ENCODE measurements at regions not wholly inside any gene's neighbourhood (a gene's known extent, or its start where the extent isn't known, plus 50 kb on each side); places are given as distances from the start of the nearest gene placed in this dataset.

DNA sequence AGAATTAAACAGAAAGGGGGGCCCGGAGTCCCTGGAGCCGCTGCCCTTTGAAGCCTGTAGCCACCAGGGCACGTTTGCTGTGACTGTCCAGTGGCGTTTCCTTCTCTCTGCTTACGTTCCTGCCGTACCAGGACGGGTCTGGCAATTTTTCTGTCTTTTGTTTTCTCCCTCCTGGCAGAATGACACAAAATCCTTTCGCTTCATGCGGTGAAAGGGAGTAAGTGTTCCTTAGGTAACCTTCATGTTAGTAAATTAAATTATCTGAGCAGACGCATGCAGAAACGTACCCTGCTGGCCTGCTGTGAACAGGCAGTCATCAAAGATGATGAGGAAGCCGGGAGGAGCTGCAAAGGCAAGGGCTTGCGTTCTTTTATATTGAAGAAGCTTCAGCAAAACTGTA, 299.3 kb upstream of the ARGLU1 start:
- TF ChIP-seq CTCF (IDR thresholded peaks at IDR 0.05; ENCODE audit: low read depth, low read length), result peak; percentile 29; the same call in 1 of the 2 replicates
- Histone ChIP-seq H3K4me3 (ENCODE audit: low read depth, low read length) (no peak overlapping the region), H3K9me3 (ENCODE audit: control insufficient read depth, insufficient read depth, low read length) (no peaks in the 10 kb centered on the region), H3K27me3 (ENCODE audit: control insufficient read depth, insufficient read depth, low read length) (no peaks in the 10 kb centered on the region), H3K27ac (ENCODE audit: low read depth, low read length) (no peak overlapping the region)
- ChIA-PET POLR2A (no interaction called here), CTCF (interaction anchor here (0.6 to 0.9 kb wide), 2 partner anchors 29 to 160 kb away, joined by 3 to 5 read pairs; no protein-coding TSS in a partner anchor)
- DNase-seq (ENCODE audit: low read depth, low spot score), result no peak

GRCh38 chr13:106865716-106866440, 297.9 kb upstream of the ARGLU1 start:
- Histone ChIP-seq H3K9me3 (ENCODE audit: control insufficient read depth, insufficient read depth, low read length) (no peaks in the 10 kb centered on the region), H3K27ac (ENCODE audit: low read depth, low read length) (no peak overlapping the region), H3K4me3 (ENCODE audit: low read depth, low read length) (no peak overlapping the region), H3K27me3 (ENCODE audit: control insufficient read depth, insufficient read depth, low read length) (no peaks in the 10 kb centered on the region)
- no peak for DNase-seq (ENCODE audit: low read depth, low spot score)
- ChIA-PET POLR2A (no interaction called here), CTCF (no interaction called here)
- no peak for TF ChIP-seq CTCF (IDR thresholded peaks at IDR 0.05; ENCODE audit: low read depth, low read length)

DNA sequence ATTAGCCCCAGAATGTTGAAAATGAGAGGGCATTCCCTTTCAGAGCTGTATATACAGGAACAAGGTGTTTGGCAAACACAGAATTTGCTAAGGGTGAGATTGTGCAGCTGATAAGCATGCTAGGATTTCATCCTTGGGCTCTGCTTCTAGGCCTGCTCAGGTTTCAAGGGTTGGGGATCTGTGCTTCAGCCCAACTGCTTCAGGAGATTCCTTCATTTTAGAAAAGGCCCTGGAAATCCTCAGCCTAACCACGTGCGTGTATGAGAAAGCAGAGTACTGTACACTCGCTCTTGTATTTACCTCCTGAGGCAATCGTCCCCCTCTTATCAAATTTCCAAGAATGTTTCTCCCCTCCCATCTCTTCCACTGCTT, 291.6 kb upstream of the ARGLU1 start:
- Histone ChIP-seq H3K27me3 (ENCODE audit: control insufficient read depth, insufficient read depth, low read length) (no peaks in the 10 kb centered on the region), H3K9me3 (ENCODE audit: control insufficient read depth, insufficient read depth, low read length) (no peaks in the 10 kb centered on the region), H3K4me3 (ENCODE audit: low read depth, low read length) (no peak overlapping the region), H3K27ac (ENCODE audit: low read depth, low read length) (no peak overlapping the region)
- no peak for DNase-seq (ENCODE audit: low read depth, low spot score)
- ChIA-PET CTCF (no interaction called here), POLR2A (no interaction called here)
- no peak for TF ChIP-seq CTCF (IDR thresholded peaks at IDR 0.05; ENCODE audit: low read depth, low read length)

- no peaks in the 10 kb centered on the region for H3K27me3 ChIP-seq (ENCODE audit: control insufficient read depth, insufficient read depth, low read length)
- no peak overlapping the region for H3K4me3 ChIP-seq (ENCODE audit: low read depth, low read length)
- H3K27ac ChIP-seq (ENCODE audit: low read depth, low read length), result no peak overlapping the region
- no peak for TF ChIP-seq CTCF (IDR thresholded peaks at IDR 0.05; ENCODE audit: low read depth, low read length)
- ChIA-PET POLR2A (no interaction called here), CTCF (no interaction called here)
- no peak for DNase-seq (ENCODE audit: low read depth, low spot score)
- H3K9me3 ChIP-seq (ENCODE audit: control insufficient read depth, insufficient read depth, low read length), result no peaks in the 10 kb centered on the region
Observed at GRCh38 chr13:106858903-106859532, 291.1 kb upstream of the ARGLU1 start.

DNA sequence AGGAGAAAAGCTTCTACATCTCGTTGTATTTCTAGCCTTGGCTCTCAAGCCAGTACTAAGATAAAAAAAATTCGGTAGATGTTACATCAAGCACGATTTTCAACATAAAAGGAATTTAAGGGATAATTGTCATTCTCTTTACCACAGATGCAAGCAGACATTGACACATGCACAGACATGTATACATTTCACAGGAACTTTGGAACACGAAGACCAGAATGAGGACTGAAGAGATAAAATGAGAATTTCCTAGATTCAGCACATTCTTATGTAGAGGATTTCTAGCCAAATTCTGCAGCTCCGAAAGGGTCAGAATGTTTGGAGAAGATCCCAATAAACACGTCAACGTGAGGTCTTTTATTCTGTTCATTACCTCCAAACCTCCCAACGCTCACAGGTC, 284.5 kb upstream of the ARGLU1 start:
- POLR2A ChIA-PET, result no interaction called here
- H3K27ac ChIP-seq (ENCODE audit: low read depth, low read length), result no peak overlapping the region
- H3K27me3 ChIP-seq (ENCODE audit: control insufficient read depth, insufficient read depth, low read length), result no peaks in the 10 kb centered on the region
- no peak for TF ChIP-seq CTCF (IDR thresholded peaks at IDR 0.05; ENCODE audit: low read depth, low read length)
- CTCF ChIA-PET, result no interaction called here
- DNase-seq (ENCODE audit: low read depth, low spot score), result no peak
- H3K9me3 ChIP-seq (ENCODE audit: control insufficient read depth, insufficient read depth, low read length), result no peaks in the 10 kb centered on the region
- no peak overlapping the region for H3K4me3 ChIP-seq (ENCODE audit: low read depth, low read length)
